OCI-LY1 (cell line): ENCODE measurements at regions not wholly inside any gene's neighbourhood (a gene's known extent, or its start where the extent isn't known, plus 50 kb on each side); places are given as distances from the start of the nearest gene placed in this dataset.

Experiments used
- H2AFZ ChIP-seq: fragments of 200-600 bp; sonication (generic), shearing (Covaris generic); 2 replicates; pipeline ENCODE4 v1.6.0; 2014; ENCODE audit warnings: antibody characterized with exemption, mild to moderate bottlenecking, low read length
- H3F3A ChIP-seq: fragments of 200-600 bp; sonication (generic), shearing (Covaris generic); 2 replicates; pipeline ENCODE4 v1.6.0; 2014; ENCODE audit warnings: mild to moderate bottlenecking, antibody characterized with exemption, low read length, moderate library complexity; ENCODE audit not compliant: insufficient read depth
- H3K27ac ChIP-seq: fragments of 200-600 bp; sonication (generic); 2 replicates; pipeline ENCODE4 v1.5.1; 2014; ENCODE audit warnings: low read length, mixed run types, mild to moderate bottlenecking, low read depth; ENCODE audit not compliant: poor library complexity, severe bottlenecking
- H3K27me3 ChIP-seq: fragments of 200-600 bp; sonication (generic); 2 replicates; pipeline ENCODE4 v1.6.0; 2014; ENCODE audit warnings: antibody characterized with exemption, mild to moderate bottlenecking, low read length, moderate library complexity; ENCODE audit not compliant: insufficient read depth
- H3K36me3 ChIP-seq: fragments of 200-600 bp; sonication (generic); 2 replicates; pipeline ENCODE4 v1.6.1; 2014; ENCODE audit warnings: mild to moderate bottlenecking, antibody characterized with exemption, low read length, moderate library complexity, mixed read lengths; ENCODE audit not compliant: insufficient read depth
- H3K4me1 ChIP-seq: fragments of 200-600 bp; sonication (generic); 2 replicates; pipeline ENCODE4 v1.5.1; 2014; ENCODE audit warnings: mild to moderate bottlenecking, low read length, moderate library complexity; ENCODE audit not compliant: insufficient read depth, severe bottlenecking
- H3K4me2 ChIP-seq: fragments of 200-600 bp; sonication (generic), shearing (Covaris generic); 2 replicates; pipeline ENCODE4 v1.6.1; 2014; ENCODE audit warnings: low read length
- H3K4me3 ChIP-seq: fragments of 200-600 bp; sonication (generic); 2 replicates; pipeline ENCODE4 v1.5.1; 2014; ENCODE audit warnings: low read length, low read depth, mild to moderate bottlenecking, mixed read lengths; ENCODE audit not compliant: poor library complexity, severe bottlenecking
- H3K79me2 ChIP-seq: fragments of 200-600 bp; shearing (Covaris generic); 2 replicates; pipeline ENCODE4 v1.6.1; 2016; ENCODE audit warnings: mixed run types, low read length, mixed read lengths; ENCODE audit not compliant: insufficient read depth
- H3K9ac ChIP-seq: fragments of 200-600 bp; sonication (generic), shearing (Covaris generic); 2 replicates; pipeline ENCODE4 v1.6.1; 2014; ENCODE audit warnings: mild to moderate bottlenecking, low read length, mixed read lengths
- H3K9me2 ChIP-seq: fragments of 200-600 bp; sonication (generic), shearing (Covaris generic); 2 replicates; pipeline ENCODE4 v1.6.1; 2014; ENCODE audit warnings: low read depth, mild to moderate bottlenecking, low read length, mixed read lengths
- H3K9me3 ChIP-seq: fragments of 200-600 bp; shearing (Covaris generic); 2 replicates; pipeline ENCODE4 v1.6.1; 2014; ENCODE audit warnings: low read length, mixed read lengths
- H4K20me1 ChIP-seq: fragments of 200-600 bp; sonication (generic), shearing (Covaris generic); 2 replicates; pipeline ENCODE4 v1.6.0; 2016; ENCODE audit warnings: mild to moderate bottlenecking, low read length; ENCODE audit not compliant: insufficient read depth
- EZH2 ChIP-seq: fragments of 200-600 bp; sonication (generic), shearing (Covaris generic); IDR thresholded peaks from 2 replicates; pipeline ENCODE4 v1.8.0; 2017; ENCODE audit warnings: borderline replicate concordance, mixed run types, mild to moderate bottlenecking, antibody characterized with exemption, low read length, moderate library complexity, mixed read lengths
- TF ChIP-seq, protein P1 (sequence below): fragments of 200-600 bp; sonication (generic), shearing (Covaris generic); IDR thresholded peaks from 2 replicates; pipeline ENCODE4 v1.5.1; 2017; ENCODE audit warnings: mild to moderate bottlenecking, antibody characterized with exemption, low read length, moderate library complexity, mixed read lengths

DNA sequence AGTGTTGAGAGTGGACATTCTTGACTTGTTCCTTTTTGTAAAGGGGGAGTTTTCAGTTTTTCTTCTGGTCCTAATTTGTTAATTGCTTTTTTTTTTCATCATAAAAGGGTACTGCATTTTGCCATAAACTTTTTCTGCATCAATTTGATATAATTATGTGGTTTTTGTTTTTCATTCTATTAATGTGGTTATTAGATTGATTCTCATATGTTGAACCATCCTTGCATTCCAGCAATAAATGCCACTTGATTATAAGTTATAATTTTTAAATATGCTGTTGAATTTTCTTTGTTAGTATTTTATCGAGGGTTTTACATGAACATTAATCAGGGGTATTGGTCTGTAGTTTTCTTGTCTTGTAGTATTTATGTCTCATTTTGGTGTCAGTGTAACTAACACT lies 87.2 kb upstream of the SMIM36 start:
- Histone ChIP-seq H3K9ac (no peak overlapping the region), H3K4me2 (no peak overlapping the region), H3F3A (no peaks in the 10 kb centered on the region), H3K27ac (no peak overlapping the region), H3K4me3 (no peak overlapping the region), H3K27me3 (no peaks in the 10 kb centered on the region), H3K9me3 (peaks cover 10% of the 10 kb centered on the region), H2AFZ (no peak overlapping the region), H3K36me3 (no peaks in the 10 kb centered on the region), H4K20me1 (no peaks in the 10 kb centered on the region), H3K9me2 (no peaks in the 10 kb centered on the region), H3K4me1 (no peaks in the 10 kb centered on the region), H3K79me2 (no peaks in the 10 kb centered on the region)
- no peak for TF ChIP-seq EZH2
- TF ChIP-seq, protein P1, sequence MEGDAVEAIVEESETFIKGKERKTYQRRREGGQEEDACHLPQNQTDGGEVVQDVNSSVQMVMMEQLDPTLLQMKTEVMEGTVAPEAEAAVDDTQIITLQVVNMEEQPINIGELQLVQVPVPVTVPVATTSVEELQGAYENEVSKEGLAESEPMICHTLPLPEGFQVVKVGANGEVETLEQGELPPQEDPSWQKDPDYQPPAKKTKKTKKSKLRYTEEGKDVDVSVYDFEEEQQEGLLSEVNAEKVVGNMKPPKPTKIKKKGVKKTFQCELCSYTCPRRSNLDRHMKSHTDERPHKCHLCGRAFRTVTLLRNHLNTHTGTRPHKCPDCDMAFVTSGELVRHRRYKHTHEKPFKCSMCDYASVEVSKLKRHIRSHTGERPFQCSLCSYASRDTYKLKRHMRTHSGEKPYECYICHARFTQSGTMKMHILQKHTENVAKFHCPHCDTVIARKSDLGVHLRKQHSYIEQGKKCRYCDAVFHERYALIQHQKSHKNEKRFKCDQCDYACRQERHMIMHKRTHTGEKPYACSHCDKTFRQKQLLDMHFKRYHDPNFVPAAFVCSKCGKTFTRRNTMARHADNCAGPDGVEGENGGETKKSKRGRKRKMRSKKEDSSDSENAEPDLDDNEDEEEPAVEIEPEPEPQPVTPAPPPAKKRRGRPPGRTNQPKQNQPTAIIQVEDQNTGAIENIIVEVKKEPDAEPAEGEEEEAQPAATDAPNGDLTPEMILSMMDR: no peak

DNA sequence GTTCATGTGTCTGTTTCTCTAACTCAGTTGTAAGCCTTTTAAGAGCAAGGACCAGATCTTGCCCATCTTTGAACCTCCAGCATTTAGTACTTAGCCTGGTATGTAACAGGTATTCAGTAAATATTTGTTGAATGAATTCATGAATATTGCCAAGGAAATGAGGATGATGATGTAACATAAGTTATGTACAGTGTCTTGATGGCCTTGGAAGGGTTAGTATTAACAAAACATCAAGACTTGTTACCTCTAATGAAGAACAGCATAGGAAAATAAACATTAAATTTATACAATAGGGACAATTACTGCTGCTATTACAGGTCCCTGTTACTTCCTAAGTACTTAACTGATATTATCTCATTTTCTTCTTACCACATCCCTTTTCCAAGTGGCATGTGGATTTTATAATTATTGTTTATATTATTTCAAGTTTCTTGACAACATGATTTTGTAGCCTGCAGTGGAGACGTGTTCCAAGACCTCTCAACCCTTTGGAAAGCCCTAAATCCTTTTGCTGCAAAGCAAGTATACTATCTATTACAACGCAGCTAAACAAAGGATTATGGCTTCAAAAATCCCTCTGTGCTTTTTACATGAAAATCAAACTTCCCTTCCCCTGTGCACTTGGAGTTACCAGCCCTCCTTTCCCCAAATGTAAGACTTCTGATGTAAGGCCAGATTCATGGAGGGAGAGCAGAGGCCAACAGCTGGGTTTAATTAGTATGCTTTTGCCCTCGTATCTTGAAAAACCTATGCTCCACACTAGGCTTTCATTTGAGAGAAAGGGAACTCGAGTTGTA lies 77.4 kb upstream of the SMIM36 start:
- Histone ChIP-seq H3K9ac (no peak overlapping the region), H3K79me2 (no peaks in the 10 kb centered on the region), H3K27ac (no peak overlapping the region), H3K36me3 (no peaks in the 10 kb centered on the region), H3K4me3 (no peak overlapping the region), H3K27me3 (peaks cover 3% of the 10 kb centered on the region; the same call in 1 of the 2 replicates), H3K9me3 (no peaks in the 10 kb centered on the region), H3K4me2 (no peak overlapping the region), H3K9me2 (no peaks in the 10 kb centered on the region), H3K4me1 (no peaks in the 10 kb centered on the region), H3F3A (no peaks in the 10 kb centered on the region), H4K20me1 (no peaks in the 10 kb centered on the region), H2AFZ (no peak overlapping the region)
- no peak for TF ChIP-seq EZH2
- TF ChIP-seq, protein P1: no peak

DNA sequence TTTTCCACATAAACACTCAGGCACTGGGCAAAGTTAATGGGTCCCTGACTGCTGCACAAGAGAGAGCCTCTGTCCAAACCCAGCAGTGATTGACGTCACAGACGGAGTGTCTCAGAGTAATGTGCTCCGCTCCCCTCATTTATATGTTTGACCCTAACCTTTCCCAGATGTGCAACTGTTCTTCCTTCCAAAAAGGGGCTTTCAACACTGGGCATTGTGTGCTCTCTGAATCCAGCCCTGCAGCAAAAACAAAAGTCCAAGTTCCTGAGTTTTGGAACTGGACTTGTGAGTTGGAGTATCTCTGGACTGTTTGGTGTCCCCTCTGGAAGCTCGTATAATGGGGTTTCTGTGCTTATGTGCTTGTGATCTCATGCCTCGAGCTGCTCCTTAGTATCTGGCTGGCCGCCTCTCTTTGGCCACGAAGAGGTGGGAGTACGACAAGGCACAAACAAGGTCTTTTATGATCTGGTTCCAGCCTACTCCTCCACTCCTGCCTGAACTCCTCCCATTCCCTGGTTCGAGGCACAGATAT lies 76.4 kb upstream of the SMIM36 start:
- Histone ChIP-seq H2AFZ (no peak overlapping the region), H3K4me3 (no peak overlapping the region), H3K4me1 (no peaks in the 10 kb centered on the region), H3K79me2 (no peaks in the 10 kb centered on the region), H3K36me3 (no peaks in the 10 kb centered on the region), H4K20me1 (no peaks in the 10 kb centered on the region), H3K9ac (no peak overlapping the region), H3K4me2 (no peak overlapping the region), H3K9me3 (no peaks in the 10 kb centered on the region), H3K27ac (no peak overlapping the region), H3K27me3 (peaks cover 3% of the 10 kb centered on the region; the same call in 1 of the 2 replicates), H3F3A (no peaks in the 10 kb centered on the region), H3K9me2 (no peaks in the 10 kb centered on the region)
- TF ChIP-seq EZH2: no peak
- TF ChIP-seq, protein P1: no peak
